ENCODE measurements at regions not wholly inside any gene's neighbourhood (a gene's known extent, or its start where the extent isn't known, plus 50 kb on each side); places are given as distances from the start of the nearest gene placed in this dataset.

GRCh38 chr1:238466459-238466858 lies 575.7 kb upstream of the ZP4 start:
- H3K4me3 ChIP-seq (ENCODE audit: low read depth, low read length): no peak overlapping the region
- TF ChIP-seq CTCF (IDR thresholded peaks at IDR 0.05; ENCODE audit: low read depth, low read length): no peak
- H3K9me3 ChIP-seq (ENCODE audit: control insufficient read depth, insufficient read depth, low read length): no peaks in the 10 kb centered on the region; the same call in 1 of the 2 replicates
- no peaks in the 10 kb centered on the region for H3K27me3 ChIP-seq (ENCODE audit: control insufficient read depth, insufficient read depth, low read length)
- H3K27ac ChIP-seq (ENCODE audit: low read depth, low read length): no peak overlapping the region
- no peak for DNase-seq (ENCODE audit: low read depth, low spot score)
- POLR2A ChIA-PET: no interaction called here
- CTCF ChIA-PET: no interaction called here

GRCh38 chr1:238465449-238465848 lies 574.7 kb upstream of the ZP4 start:
- H3K27ac ChIP-seq (ENCODE audit: low read depth, low read length): no peak overlapping the region
- H3K9me3 ChIP-seq (ENCODE audit: control insufficient read depth, insufficient read depth, low read length): no peaks in the 10 kb centered on the region
- no peak for DNase-seq (ENCODE audit: low read depth, low spot score)
- CTCF ChIA-PET: no interaction called here
- no peak overlapping the region for H3K4me3 ChIP-seq (ENCODE audit: low read depth, low read length)
- POLR2A ChIA-PET: no interaction called here
- no peaks in the 10 kb centered on the region for H3K27me3 ChIP-seq (ENCODE audit: control insufficient read depth, insufficient read depth, low read length)
- TF ChIP-seq CTCF (IDR thresholded peaks at IDR 0.05; ENCODE audit: low read depth, low read length): no peak

DNA sequence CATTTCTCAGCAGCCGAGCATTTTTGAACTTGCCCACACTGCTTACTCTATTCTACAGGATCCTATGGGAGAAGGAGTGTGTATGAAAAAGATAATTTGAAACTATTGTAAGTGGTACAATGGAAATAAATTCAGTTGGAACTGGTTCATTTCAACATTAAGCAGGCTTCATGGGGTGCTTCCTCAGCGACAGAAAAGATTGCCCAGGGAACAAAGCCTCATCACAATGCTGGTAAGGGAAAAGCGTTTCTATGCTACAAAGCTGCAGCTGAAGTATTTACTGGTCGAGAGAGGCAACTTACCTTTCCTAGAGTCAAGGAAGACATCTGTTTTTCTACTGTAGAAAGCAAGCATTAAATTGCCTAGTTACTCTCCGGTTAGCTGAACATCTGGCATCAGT lies 568.2 kb upstream of the ZP4 start:
- Histone ChIP-seq H3K27me3 (ENCODE audit: control insufficient read depth, insufficient read depth, low read length) (no peaks in the 10 kb centered on the region), H3K4me3 (ENCODE audit: low read depth, low read length) (no peak overlapping the region), H3K9me3 (ENCODE audit: control insufficient read depth, insufficient read depth, low read length) (no peaks in the 10 kb centered on the region), H3K27ac (ENCODE audit: low read depth, low read length) (no peak overlapping the region)
- ChIA-PET CTCF (no interaction called here), POLR2A (no interaction called here)
- TF ChIP-seq CTCF (IDR thresholded peaks at IDR 0.05; ENCODE audit: low read depth, low read length): no peak
- DNase-seq (ENCODE audit: low read depth, low spot score): no peak

- no peak overlapping the region for H3K4me3 ChIP-seq (ENCODE audit: low read depth, low read length)
- CTCF ChIA-PET: no interaction called here
- no peak for TF ChIP-seq CTCF (IDR thresholded peaks at IDR 0.05; ENCODE audit: low read depth, low read length)
- POLR2A ChIA-PET: no interaction called here
- H3K27me3 ChIP-seq (ENCODE audit: control insufficient read depth, insufficient read depth, low read length): no peaks in the 10 kb centered on the region
- no peak for DNase-seq (ENCODE audit: low read depth, low spot score)
- no peak overlapping the region for H3K27ac ChIP-seq (ENCODE audit: low read depth, low read length)
- no peaks in the 10 kb centered on the region for H3K9me3 ChIP-seq (ENCODE audit: control insufficient read depth, insufficient read depth, low read length)
Measured at GRCh38 chr1:238457610-238458009, 566.9 kb upstream of the ZP4 start.

GRCh38 chr1:238451781-238452310 lies 561.1 kb upstream of the ZP4 start:
- no peaks in the 10 kb centered on the region for H3K27me3 ChIP-seq (ENCODE audit: control insufficient read depth, insufficient read depth, low read length)
- ChIA-PET POLR2A (no interaction called here), CTCF (no interaction called here)
- H3K9me3 ChIP-seq (ENCODE audit: control insufficient read depth, insufficient read depth, low read length): no peaks in the 10 kb centered on the region
- no peak for DNase-seq (ENCODE audit: low read depth, low spot score)
- no peak overlapping the region for H3K27ac ChIP-seq (ENCODE audit: low read depth, low read length)
- no peak overlapping the region for H3K4me3 ChIP-seq (ENCODE audit: low read depth, low read length)
- TF ChIP-seq CTCF (IDR thresholded peaks at IDR 0.05; ENCODE audit: low read depth, low read length): no peak
